ENCODE measurements at regions not wholly inside any gene's neighbourhood (a gene's known extent, or its start where the extent isn't known, plus 50 kb on each side); places are given as distances from the start of the nearest gene placed in this dataset.

GRCh38 chr1:106620521-106620954, 435.9 kb upstream of the PRMT6 start:
- DNase-seq, result no peak
- no peaks in the 10 kb centered on the region for H3K36me3 Mint-ChIP-seq (ENCODE audit: low read depth)

DNA sequence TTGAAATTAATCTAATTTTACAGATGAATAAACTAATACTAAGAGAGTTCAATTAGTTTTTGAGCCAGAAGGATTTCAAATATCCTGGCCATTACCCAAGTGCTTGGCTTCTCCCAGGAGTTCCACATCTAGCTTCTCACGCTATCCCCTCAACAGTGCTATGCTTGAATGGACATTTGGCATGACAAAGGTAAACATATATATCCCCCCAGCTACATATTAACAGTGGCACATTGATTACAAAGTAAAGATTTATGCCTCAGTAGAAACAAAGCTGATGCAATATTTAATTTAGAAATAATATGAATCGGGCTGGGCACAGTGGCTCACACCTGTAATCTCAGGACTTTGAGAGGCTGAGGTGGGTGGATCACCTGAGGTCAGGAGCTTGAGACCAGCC, 434.6 kb upstream of the PRMT6 start:
- H3K9me3 Mint-ChIP-seq, result peaks cover 8% of the 10 kb centered on the region
- TF ChIP-seq, protein P1, sequence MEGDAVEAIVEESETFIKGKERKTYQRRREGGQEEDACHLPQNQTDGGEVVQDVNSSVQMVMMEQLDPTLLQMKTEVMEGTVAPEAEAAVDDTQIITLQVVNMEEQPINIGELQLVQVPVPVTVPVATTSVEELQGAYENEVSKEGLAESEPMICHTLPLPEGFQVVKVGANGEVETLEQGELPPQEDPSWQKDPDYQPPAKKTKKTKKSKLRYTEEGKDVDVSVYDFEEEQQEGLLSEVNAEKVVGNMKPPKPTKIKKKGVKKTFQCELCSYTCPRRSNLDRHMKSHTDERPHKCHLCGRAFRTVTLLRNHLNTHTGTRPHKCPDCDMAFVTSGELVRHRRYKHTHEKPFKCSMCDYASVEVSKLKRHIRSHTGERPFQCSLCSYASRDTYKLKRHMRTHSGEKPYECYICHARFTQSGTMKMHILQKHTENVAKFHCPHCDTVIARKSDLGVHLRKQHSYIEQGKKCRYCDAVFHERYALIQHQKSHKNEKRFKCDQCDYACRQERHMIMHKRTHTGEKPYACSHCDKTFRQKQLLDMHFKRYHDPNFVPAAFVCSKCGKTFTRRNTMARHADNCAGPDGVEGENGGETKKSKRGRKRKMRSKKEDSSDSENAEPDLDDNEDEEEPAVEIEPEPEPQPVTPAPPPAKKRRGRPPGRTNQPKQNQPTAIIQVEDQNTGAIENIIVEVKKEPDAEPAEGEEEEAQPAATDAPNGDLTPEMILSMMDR (IDR thresholded peaks at IDR 0.05), result no peak
- H3K4me1 Mint-ChIP-seq, result no peaks in the 10 kb centered on the region
- DNase-seq, result no peak
- peaks cover 3% of the 10 kb centered on the region for H3K27me3 Mint-ChIP-seq (ENCODE audit: low read depth, poor library complexity)
- H3K4me3 Mint-ChIP-seq, result no peak overlapping the region
- no peak overlapping the region for H3K27ac Mint-ChIP-seq
- no peaks in the 10 kb centered on the region for H3K36me3 Mint-ChIP-seq (ENCODE audit: low read depth)

More at GRCh38 chr1:106620521-106620954, 435.9 kb upstream of the PRMT6 start:
- no peak overlapping the region for H3K27ac Mint-ChIP-seq
- no peak overlapping the region for H3K4me3 Mint-ChIP-seq
- peaks cover 3% of the 10 kb centered on the region for H3K27me3 Mint-ChIP-seq (ENCODE audit: low read depth, poor library complexity)
- TF ChIP-seq, protein P1 (IDR thresholded peaks at IDR 0.05), result no peak
- no peaks in the 10 kb centered on the region for H3K4me1 Mint-ChIP-seq
- peaks cover 5% of the 10 kb centered on the region for H3K9me3 Mint-ChIP-seq

- DNase-seq, result no peak
- no peaks in the 10 kb centered on the region for H3K9me3 Mint-ChIP-seq
- H3K4me3 Mint-ChIP-seq, result no peak overlapping the region
- TF ChIP-seq, protein P1 (IDR thresholded peaks at IDR 0.05), result no peak
- no peaks in the 10 kb centered on the region for H3K36me3 Mint-ChIP-seq (ENCODE audit: low read depth)
- H3K27me3 Mint-ChIP-seq (ENCODE audit: low read depth, poor library complexity), result peaks cover 3% of the 10 kb centered on the region
- H3K4me1 Mint-ChIP-seq, result no peaks in the 10 kb centered on the region
- no peak overlapping the region for H3K27ac Mint-ChIP-seq
These were observed 418.9 kb upstream of the PRMT6 start for GRCh38 chr1:106637566-106637965.

GRCh38 chr1:106646261-106646784, 410.2 kb upstream of the PRMT6 start:
- Mint-ChIP-seq H3K9me3 (no peaks in the 10 kb centered on the region), H3K4me1 (no peaks in the 10 kb centered on the region), H3K36me3 (ENCODE audit: low read depth) (no peaks in the 10 kb centered on the region), H3K4me3 (no peak overlapping the region), H3K27me3 (ENCODE audit: low read depth, poor library complexity) (peaks cover 6% of the 10 kb centered on the region), H3K27ac (no peak overlapping the region)
- no peak for DNase-seq
- TF ChIP-seq, protein P1 (IDR thresholded peaks at IDR 0.05), result no peak

- TF ChIP-seq, protein P1 (IDR thresholded peaks at IDR 0.05), result no peak
- H3K4me3 Mint-ChIP-seq, result no peak overlapping the region
- H3K27me3 Mint-ChIP-seq (ENCODE audit: low read depth, poor library complexity), result peaks cover 6% of the 10 kb centered on the region
- H3K27ac Mint-ChIP-seq, result no peak overlapping the region
- H3K9me3 Mint-ChIP-seq, result no peaks in the 10 kb centered on the region
- H3K36me3 Mint-ChIP-seq (ENCODE audit: low read depth), result no peaks in the 10 kb centered on the region
- DNase-seq, result no peak
- H3K4me1 Mint-ChIP-seq, result no peaks in the 10 kb centered on the region
These were observed 409.7 kb upstream of the PRMT6 start for GRCh38 chr1:106646816-106647215.

DNA sequence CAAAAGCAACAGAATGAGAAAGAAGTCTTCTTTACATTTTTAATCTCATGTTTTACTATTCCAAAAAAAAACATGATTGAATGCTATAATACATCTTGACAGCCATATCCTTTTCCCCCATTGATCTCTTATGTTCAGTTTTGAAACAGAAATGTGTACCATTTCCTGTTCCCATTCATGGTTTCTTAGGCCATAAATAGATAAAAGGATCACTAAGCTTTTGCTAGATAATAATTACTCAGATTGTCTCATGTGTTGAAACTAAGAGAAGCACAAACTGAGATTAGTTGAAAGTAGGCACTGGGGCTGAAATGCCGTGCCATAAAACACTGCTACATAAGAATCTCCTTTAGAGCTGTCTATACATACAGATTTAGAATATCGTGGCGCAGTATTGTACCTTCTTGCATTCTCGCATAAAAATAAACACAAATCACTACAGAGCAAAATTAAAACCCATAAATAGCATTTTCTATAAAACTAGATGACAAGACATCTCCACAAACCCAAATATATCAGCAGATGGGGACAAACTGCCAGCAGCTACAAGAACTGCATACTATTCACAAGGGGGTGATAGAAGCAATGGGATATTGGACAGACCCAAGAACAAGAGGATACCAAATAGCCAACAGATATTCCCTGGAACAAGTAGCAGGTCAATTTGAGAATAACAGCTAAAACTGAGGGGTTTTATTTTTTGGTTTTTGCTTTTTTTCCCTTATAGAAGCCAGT, 405.3 kb upstream of the PRMT6 start:
- no peak overlapping the region for H3K27ac Mint-ChIP-seq
- no peak for DNase-seq
- H3K36me3 Mint-ChIP-seq (ENCODE audit: low read depth), result no peaks in the 10 kb centered on the region
- no peak overlapping the region for H3K4me3 Mint-ChIP-seq
- peaks cover 6% of the 10 kb centered on the region for H3K27me3 Mint-ChIP-seq (ENCODE audit: low read depth, poor library complexity)
- TF ChIP-seq, protein P1 (IDR thresholded peaks at IDR 0.05), result no peak
- H3K9me3 Mint-ChIP-seq, result peaks cover 7% of the 10 kb centered on the region
- no peaks in the 10 kb centered on the region for H3K4me1 Mint-ChIP-seq

Measured in nephron progenitor cell (in vitro differentiated cells).